ENCODE measurements at regions not wholly inside any gene's neighbourhood (a gene's known extent, or its start where the extent isn't known, plus 50 kb on each side); places are given as distances from the start of the nearest gene placed in this dataset.
"Not testable (repeated sequence)": the region's sequence is repeated elsewhere in the genome, so short reads cannot be mapped to it uniquely, and the experiment has no call there.

GRCh38 chr12:113726254-113726819 lies 239.8 kb downstream of the RBM19 start:
- DNase-seq (ENCODE audit: low read depth) = no peak

- DNase-seq (ENCODE audit: low read depth) = no peak
These were observed 240.6 kb downstream of the RBM19 start for GRCh38 chr12:113725557-113725876.

GRCh38 chr12:113724794-113725556 lies 241.2 kb downstream of the RBM19 start:
- DNase-seq (ENCODE audit: low read depth) = no peak

GRCh38 chr12:113723631-113724030 lies 242.5 kb downstream of the RBM19 start:
- DNase-seq (ENCODE audit: low read depth) = no peak

GRCh38 chr12:113722747-113723146 lies 243.4 kb downstream of the RBM19 start:
- DNase-seq (ENCODE audit: low read depth) = no peak

- no peak for DNase-seq (ENCODE audit: low read depth)
These were observed 245.5 kb downstream of the RBM19 start for GRCh38 chr12:113720629-113721028.

GRCh38 chr12:113719911-113720591 lies 246.1 kb downstream of the RBM19 start:
- no peak for DNase-seq (ENCODE audit: low read depth)

GRCh38 chr12:113713156-113713555 lies 241.5 kb upstream of the LHX5 start:
- no peak for DNase-seq (ENCODE audit: low read depth)

GRCh38 chr12:113712481-113712880 lies 240.8 kb upstream of the LHX5 start:
- no peak for DNase-seq (ENCODE audit: low read depth)

GRCh38 chr12:113710216-113710615 lies 238.5 kb upstream of the LHX5 start:
- DNase-seq (ENCODE audit: low read depth) = no peak

- no peak for DNase-seq (ENCODE audit: low read depth)
These were observed 237.8 kb upstream of the LHX5 start for GRCh38 chr12:113709456-113709855.

GRCh38 chr12:113702836-113703235 lies 231.2 kb upstream of the LHX5 start:
- no peak for DNase-seq (ENCODE audit: low read depth)

- DNase-seq (ENCODE audit: low read depth) = no peak
These were observed 230.6 kb upstream of the LHX5 start for GRCh38 chr12:113702276-113702675.

GRCh38 chr12:113700943-113701342 lies 229.3 kb upstream of the LHX5 start:
- no peak for DNase-seq (ENCODE audit: low read depth)

- DNase-seq (ENCODE audit: low read depth) = not testable (repeated sequence)
These were observed 228.3 kb upstream of the LHX5 start for GRCh38 chr12:113699984-113700383.

- no peak for DNase-seq (ENCODE audit: low read depth)
These were observed 226.8 kb upstream of the LHX5 start for GRCh38 chr12:113698510-113698858.

GRCh38 chr12:113697651-113698509 lies 226.2 kb upstream of the LHX5 start:
- DNase-seq (ENCODE audit: low read depth) = no peak

GRCh38 chr12:113697104-113697503 lies 225.4 kb upstream of the LHX5 start:
- no peak for DNase-seq (ENCODE audit: low read depth)

- DNase-seq (ENCODE audit: low read depth) = no peak
These were observed 222.0 kb upstream of the LHX5 start for GRCh38 chr12:113693693-113694092.

GRCh38 chr12:113689047-113689610 lies 217.5 kb upstream of the LHX5 start:
- no peak for DNase-seq (ENCODE audit: low read depth)

- DNase-seq (ENCODE audit: low read depth) = no peak
These were observed 216.6 kb upstream of the LHX5 start for GRCh38 chr12:113688313-113688712.
